ENCODE measurements at regions not wholly inside any gene's neighbourhood (a gene's known extent, or its start where the extent isn't known, plus 50 kb on each side); places are given as distances from the start of the nearest gene placed in this dataset.

GRCh38 chr6:108778421-108779186 is 69.6 kb upstream of the ARMC2 start:
- DNase-seq (ENCODE audit: low read depth): no peak

GRCh38 chr6:108779536-108780275 is 68.5 kb upstream of the ARMC2 start:
- DNase-seq (ENCODE audit: low read depth): no peak

DNA sequence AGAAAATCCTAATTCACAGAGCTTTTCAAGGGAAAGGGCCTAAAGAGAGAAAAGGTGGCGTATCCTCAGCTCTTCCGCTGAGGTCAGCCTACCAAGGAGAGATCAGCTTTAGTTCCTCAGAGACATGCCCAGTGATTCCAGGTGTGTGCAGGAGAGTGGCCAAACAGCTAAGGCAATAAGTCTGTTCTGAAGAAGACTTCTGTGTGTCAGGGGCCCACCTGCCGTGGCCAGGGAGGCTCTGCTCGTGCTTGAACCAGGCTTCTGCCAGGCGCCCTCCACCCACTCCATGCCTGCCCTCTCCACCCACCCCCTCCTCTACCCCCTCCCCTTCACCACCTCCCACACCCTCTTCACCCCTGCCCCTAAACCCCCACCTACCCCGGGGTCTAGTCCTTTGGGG is 67.4 kb upstream of the ARMC2 start:
- DNase-seq (ENCODE audit: low read depth): no peak

DNA sequence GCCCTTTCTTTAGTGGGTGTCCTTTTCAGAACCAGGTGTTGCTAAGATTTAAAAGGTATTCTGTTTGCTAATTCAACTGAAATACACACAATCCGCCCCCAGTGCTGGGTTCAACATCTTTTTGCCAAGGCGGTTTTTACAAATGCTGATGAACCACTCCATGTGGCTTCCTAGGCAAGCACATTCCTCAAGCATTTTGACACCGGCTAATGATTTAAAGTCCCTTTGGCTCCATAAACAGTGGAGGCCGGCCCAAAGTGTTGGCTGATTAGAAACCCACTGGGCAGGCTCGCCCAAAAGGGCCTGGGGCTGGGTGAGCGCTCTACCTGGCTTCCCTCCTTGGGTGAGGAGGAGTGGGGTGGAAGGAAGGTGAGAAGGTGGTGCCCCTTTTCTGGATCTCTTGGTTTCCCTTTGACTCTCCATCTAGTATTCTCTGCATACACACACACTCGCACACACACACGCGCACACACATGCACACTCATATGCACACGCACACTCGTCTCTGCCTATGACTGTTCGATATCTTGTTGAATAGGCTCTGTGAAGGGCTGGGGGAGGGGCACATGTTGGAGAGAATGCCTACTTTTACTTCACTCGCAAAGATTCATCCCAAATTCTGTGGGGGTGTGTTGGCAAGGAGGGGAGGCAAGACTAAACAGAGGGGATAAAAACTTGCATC is 66.7 kb upstream of the ARMC2 start:
- no peak for DNase-seq (ENCODE audit: low read depth)

GRCh38 chr6:108782179-108783041 is 65.8 kb upstream of the ARMC2 start:
- peak; percentile 74 for DNase-seq (ENCODE audit: low read depth)

DNA sequence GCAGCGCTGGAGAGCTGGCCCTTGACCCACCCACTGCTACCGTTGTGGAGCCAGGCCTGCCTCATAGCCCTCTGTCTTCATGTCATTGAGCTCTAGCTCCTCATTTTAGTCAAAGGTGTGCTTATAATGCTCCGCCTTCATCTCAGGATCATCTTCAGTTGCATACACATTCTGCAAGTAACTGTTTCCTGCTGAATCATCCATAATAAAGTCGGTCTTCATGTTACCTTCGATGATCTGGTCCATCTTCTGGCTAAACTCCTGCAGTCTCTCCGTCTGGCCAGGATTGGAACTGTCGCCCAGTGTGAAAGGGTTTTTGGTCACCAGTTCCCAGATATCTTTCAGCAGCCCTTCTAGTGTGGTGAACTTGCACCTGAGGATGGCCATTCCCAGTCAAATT is 62.6 kb upstream of the ARMC2 start:
- no peak for DNase-seq (ENCODE audit: low read depth)

DNA sequence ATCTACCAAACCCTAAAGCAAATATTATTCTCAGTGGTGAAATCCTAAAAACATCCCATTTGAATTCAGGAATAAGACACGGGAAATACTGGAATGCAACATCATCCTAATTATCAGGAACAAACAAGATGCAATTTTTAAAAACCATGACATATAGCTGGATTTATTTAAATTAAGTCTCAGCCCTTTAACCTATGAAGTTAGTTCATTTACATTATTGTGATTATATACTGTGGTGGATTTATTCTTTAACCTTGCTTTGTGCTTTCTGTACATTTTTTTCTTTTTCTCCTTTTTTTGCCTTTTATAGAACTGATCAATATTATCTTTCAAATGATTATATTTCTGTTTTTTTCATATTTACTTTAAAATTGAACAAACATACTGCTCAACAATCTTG is 59.8 kb upstream of the ARMC2 start:
- no peak for DNase-seq (ENCODE audit: low read depth)

- DNase-seq (ENCODE audit: low read depth): no peak
Measured at GRCh38 chr6:108789475-108789874, 58.7 kb upstream of the ARMC2 start.

GRCh38 chr6:108791700-108792099 is 56.5 kb upstream of the ARMC2 start:
- no peak for DNase-seq (ENCODE audit: low read depth)

- peak; percentile 47 for DNase-seq (ENCODE audit: low read depth)
Measured at GRCh38 chr6:108793516-108794251, 54.5 kb upstream of the ARMC2 start.

DNA sequence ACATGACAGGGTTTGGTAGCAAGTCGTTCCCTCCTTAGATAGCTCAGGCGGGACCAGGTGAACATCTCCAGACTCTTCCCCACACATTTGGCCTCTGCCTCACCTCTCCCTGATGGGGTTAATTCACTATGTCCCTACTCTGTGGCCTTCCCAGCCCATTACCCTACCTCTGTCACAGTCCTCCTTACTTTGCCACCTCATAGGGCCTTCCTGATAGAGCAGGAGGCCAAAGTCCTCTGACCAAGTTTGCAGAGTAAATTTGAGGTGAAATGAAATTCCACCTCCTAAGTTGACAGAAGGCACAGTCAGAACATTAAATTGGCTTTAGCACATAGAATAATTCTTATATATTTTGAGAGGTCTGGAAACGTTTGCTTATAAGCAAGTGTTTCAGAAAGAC is 53.1 kb upstream of the ARMC2 start:
- DNase-seq (ENCODE audit: low read depth): no peak

GRCh38 chr6:108795814-108796213 is 52.4 kb upstream of the ARMC2 start:
- DNase-seq (ENCODE audit: low read depth): no peak

DNA sequence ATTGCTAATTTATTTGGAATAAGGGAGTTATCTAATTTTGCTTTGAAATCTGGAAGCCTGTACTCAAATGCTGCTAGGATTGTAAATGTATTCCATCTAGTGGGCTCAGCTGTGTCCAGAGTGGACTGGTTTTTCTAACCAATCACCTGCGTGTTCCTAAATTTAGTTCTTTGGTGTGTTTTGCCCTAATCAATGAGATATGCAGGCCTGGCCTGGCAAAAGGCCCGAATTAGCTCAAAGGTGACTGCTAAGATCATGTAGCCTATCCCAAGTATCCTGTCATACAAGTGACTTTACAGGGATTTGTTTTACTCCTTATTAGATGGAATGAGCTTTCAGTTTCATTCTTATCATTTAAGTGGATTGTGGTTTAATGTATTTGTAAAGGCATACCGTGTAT is 51.3 kb upstream of the ARMC2 start:
- no peak for DNase-seq (ENCODE audit: low read depth)

GRCh38 chr6:108797951-108798669 is 50.1 kb upstream of the ARMC2 start:
- peak; percentile 92 for DNase-seq (ENCODE audit: low read depth)
